ENCODE measurements at regions not wholly inside any gene's neighbourhood (a gene's known extent, or its start where the extent isn't known, plus 50 kb on each side); places are given as distances from the start of the nearest gene placed in this dataset.

DNA sequence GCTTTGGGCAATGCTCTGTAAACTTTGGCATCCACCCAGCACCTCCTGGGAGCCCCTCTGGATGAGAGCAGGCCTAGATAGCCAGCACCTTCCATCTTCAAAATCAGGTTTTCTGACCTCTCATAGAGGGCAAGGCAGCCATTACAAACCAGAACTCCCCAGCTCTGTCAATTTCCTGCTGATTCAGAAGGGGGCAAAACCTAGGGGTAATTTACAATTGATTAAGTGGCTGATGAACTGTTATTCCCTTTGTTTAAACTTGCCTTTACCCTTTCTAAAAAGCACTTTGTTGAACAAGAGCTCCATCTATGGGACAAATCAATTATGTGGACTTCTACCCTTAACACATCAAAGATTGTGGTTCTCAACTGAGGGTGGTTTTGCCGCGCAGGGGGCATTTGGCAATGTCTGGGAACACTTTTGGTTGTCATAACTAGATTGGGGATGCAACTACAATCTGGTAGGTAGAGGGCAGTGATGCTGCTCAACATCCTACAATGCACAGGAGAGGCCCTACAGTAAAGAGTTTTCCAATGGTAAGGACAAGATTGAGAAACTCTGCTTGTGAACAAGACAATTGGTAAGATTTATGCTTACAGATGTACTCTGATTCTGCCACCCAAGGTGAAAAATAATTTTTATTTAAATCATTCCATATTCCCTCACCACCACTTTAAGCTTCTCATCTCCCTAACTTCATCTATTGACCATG is 184.1 kb downstream of the MARCHF11 start:
- TF ChIP-seq, protein P1, sequence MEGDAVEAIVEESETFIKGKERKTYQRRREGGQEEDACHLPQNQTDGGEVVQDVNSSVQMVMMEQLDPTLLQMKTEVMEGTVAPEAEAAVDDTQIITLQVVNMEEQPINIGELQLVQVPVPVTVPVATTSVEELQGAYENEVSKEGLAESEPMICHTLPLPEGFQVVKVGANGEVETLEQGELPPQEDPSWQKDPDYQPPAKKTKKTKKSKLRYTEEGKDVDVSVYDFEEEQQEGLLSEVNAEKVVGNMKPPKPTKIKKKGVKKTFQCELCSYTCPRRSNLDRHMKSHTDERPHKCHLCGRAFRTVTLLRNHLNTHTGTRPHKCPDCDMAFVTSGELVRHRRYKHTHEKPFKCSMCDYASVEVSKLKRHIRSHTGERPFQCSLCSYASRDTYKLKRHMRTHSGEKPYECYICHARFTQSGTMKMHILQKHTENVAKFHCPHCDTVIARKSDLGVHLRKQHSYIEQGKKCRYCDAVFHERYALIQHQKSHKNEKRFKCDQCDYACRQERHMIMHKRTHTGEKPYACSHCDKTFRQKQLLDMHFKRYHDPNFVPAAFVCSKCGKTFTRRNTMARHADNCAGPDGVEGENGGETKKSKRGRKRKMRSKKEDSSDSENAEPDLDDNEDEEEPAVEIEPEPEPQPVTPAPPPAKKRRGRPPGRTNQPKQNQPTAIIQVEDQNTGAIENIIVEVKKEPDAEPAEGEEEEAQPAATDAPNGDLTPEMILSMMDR (IDR thresholded peaks at IDR 0.05; ENCODE audit: borderline replicate concordance, extremely low read depth, low read length, poor library complexity, severe bottlenecking) = peak; percentile 71
- no peak for TF ChIP-seq EZH2 (IDR thresholded peaks at IDR 0.05; ENCODE audit: borderline replicate concordance, low read depth, low read length, severe bottlenecking)
